Stomach (tissue), 4 donors: ENCODE measurements at regions not wholly inside any gene's neighbourhood (a gene's known extent, or its start where the extent isn't known, plus 50 kb on each side); places are given as distances from the start of the nearest gene placed in this dataset.

Experiments used
- POLR2A ChIP-seq, 4 donors: fragments of 450-650 bp; IDR thresholded peaks; one replicate each; pipeline ENCODE4 v1.6.1; 2016; ENCODE audit warnings: antibody characterized with exemption in 4 of 4, control low read depth in 2 of 4, mild to moderate bottlenecking in 1 of 4, moderate library complexity in 1 of 4
- POLR2AphosphoS5 ChIP-seq, 3 donors: sonication (generic); formaldehyde crosslinking; IDR thresholded peaks; one replicate each; pipeline ENCODE4 v1.6.1; 2016; ENCODE audit warnings: antibody characterized with exemption in 3 of 3
- TF ChIP-seq, protein P1 (sequence below), 7 experiments: fragments of 450-650 bp in 4 of 7; fragments of 200-600 bp in 3 of 7; sonication (generic) in 3 of 7; IDR thresholded peaks; one replicate each; pipeline ENCODE4 v1.5.1; 2016 to 2019; ENCODE audit warnings: antibody characterized with exemption in 7 of 7, control low read depth in 2 of 7, mild to moderate bottlenecking in 1 of 7

DNA sequence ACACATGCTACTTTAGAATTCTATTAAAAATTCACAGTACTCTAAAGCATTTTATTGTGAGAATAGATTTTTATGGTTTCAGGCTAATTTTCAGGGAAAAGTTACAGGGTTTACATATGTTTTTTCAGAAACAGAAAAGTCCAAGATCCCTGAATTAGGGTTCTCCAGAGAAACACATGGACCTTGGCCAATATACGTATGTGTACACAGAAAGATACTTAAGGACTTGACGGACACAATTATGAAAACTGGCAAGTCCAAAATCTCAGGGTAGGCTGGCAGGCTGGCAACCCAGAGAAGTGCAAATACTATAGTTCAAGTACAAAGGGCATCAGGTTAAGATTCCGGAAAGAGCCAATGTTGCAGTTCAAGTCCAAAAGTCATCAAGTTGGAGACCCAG, 1897.8 kb upstream of the PCDH10 start:
- TF ChIP-seq POLR2A (IDR thresholded peaks at IDR 0.05) (no peak), POLR2AphosphoS5 (IDR thresholded peaks at IDR 0.05) (no peak)
- TF ChIP-seq, protein P1, sequence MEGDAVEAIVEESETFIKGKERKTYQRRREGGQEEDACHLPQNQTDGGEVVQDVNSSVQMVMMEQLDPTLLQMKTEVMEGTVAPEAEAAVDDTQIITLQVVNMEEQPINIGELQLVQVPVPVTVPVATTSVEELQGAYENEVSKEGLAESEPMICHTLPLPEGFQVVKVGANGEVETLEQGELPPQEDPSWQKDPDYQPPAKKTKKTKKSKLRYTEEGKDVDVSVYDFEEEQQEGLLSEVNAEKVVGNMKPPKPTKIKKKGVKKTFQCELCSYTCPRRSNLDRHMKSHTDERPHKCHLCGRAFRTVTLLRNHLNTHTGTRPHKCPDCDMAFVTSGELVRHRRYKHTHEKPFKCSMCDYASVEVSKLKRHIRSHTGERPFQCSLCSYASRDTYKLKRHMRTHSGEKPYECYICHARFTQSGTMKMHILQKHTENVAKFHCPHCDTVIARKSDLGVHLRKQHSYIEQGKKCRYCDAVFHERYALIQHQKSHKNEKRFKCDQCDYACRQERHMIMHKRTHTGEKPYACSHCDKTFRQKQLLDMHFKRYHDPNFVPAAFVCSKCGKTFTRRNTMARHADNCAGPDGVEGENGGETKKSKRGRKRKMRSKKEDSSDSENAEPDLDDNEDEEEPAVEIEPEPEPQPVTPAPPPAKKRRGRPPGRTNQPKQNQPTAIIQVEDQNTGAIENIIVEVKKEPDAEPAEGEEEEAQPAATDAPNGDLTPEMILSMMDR (IDR thresholded peaks at IDR 0.05) = no peak
